B cell (primary cell): ENCODE measurements at regions not wholly inside any gene's neighbourhood (a gene's known extent, or its start where the extent isn't known, plus 50 kb on each side); places are given as distances from the start of the nearest gene placed in this dataset.

Experiments
- ATAC-seq: fragments of 200-7000 bp; cut with Tn5 transposase; one replicate; pipeline ENCODE4 v1.10.0; 2021; ENCODE audit warnings: low read depth, mild to moderate bottlenecking, moderate number of reproducible peaks, moderate library complexity
- CTCF ChIA-PET: fragments of 350-600 bp; sonication (Branson Sonifier 250); formaldehyde crosslinking; loops from one replicate; lab custom pipeline; 2021; ENCODE audit warnings: antibody characterized with exemption, inconsistent platforms; lab: Charles Lee
- POLR2A ChIA-PET: fragments of 350-600 bp; sonication (Branson Sonifier 250); formaldehyde crosslinking; loops from one replicate; lab custom pipeline; 2021; ENCODE audit warnings: antibody characterized with exemption; lab: Charles Lee
- DNase-seq: peaks from one replicate; pipeline ENCODE4 v3.0.0; 2013
- H2AFZ ChIP-seq: 2 replicates; pipeline ENCODE4 v1.6.1; 2012; ENCODE audit warnings: mild to moderate bottlenecking, low read depth, low read length; ENCODE audit not compliant: insufficient read depth, poor library complexity, severe bottlenecking
- H3K27ac ChIP-seq, 2 donors: 1 replicate in 1 of 2; 2 replicates in 1 of 2; pipeline ENCODE4 v1.5.1; 2012 to 2013; ENCODE audit warnings: low read length in 2 of 2, mild to moderate bottlenecking in 2 of 2, moderate library complexity in 1 of 2
- H3K27me3 ChIP-seq, 4 experiments: fragments of 200-600 bp in 1 of 4; sonication (generic) in 1 of 4; replicated peaks in 1 of 4; 1 replicate in 2 of 4; 2 replicates in 2 of 4; pipeline versions ENCODE4 v1.6.1 to v1.7.0; 2013 to 2016; ENCODE audit warnings: low read length in 3 of 4, mild to moderate bottlenecking in 2 of 4, mixed read lengths in 1 of 4, moderate library complexity in 1 of 4; ENCODE audit not compliant: insufficient read depth in 4 of 4, control insufficient read depth in 3 of 4; ENCODE audit errors: control extremely low read depth in 1 of 4
- H3K36me3 ChIP-seq, 2 experiments: replicated peaks in 1 of 2; 1 replicate in 1 of 2; 2 replicates in 1 of 2; pipeline versions ENCODE4 v1.6.1 to v1.7.1; 2013; ENCODE audit warnings: low read length in 1 of 2; ENCODE audit not compliant: insufficient read depth in 2 of 2, control insufficient read depth in 1 of 2; ENCODE audit errors: control extremely low read depth in 1 of 2, extremely low read depth in 1 of 2
- H3K4me1 ChIP-seq, 2 donors: fragments of 200-600 bp in 1 of 2; sonication (generic) in 1 of 2; 1 replicate in 1 of 2; 2 replicates in 1 of 2; pipeline versions ENCODE4 v1.5.1 to v1.6.1; 2013 to 2017; ENCODE audit warnings: low read length in 2 of 2; ENCODE audit not compliant: control insufficient read depth in 2 of 2, insufficient read depth in 2 of 2
- H3K4me2 ChIP-seq: replicated peaks from 2 replicates; pipeline ENCODE3; 2012; ENCODE audit warnings: mild to moderate bottlenecking, low read depth, low read length; ENCODE audit not compliant: poor library complexity, severe bottlenecking
- H3K4me3 ChIP-seq, 5 experiments: fragments of 200-600 bp in 1 of 5; sonication (generic) in 1 of 5; 1 replicate in 3 of 5; 2 replicates in 2 of 5; pipeline versions ENCODE4 v1.5.1 to v1.7.0; 2011 to 2016; ENCODE audit warnings: low read length in 4 of 5, mild to moderate bottlenecking in 4 of 5, low read depth in 2 of 5, control low read depth in 1 of 5, moderate library complexity in 1 of 5; ENCODE audit not compliant: insufficient read depth in 1 of 5; ENCODE audit errors: control extremely low read depth in 1 of 5, extremely low read depth in 1 of 5
- H3K79me2 ChIP-seq: fragments of 200-600 bp; sonication (generic); one replicate; pipeline ENCODE4 v1.6.0; 2016; ENCODE audit warnings: low read length; ENCODE audit not compliant: control insufficient read depth, insufficient read depth
- H3K9ac ChIP-seq: fragments of 200-600 bp; sonication (generic); 2 replicates; pipeline ENCODE4 v1.6.1; 2017; ENCODE audit warnings: mild to moderate bottlenecking, low read length, moderate library complexity
- H3K9me3 ChIP-seq, 3 donors: one replicate each; pipeline versions ENCODE4 v1.6.1 to v1.7.1; 2013; ENCODE audit warnings: low read length in 2 of 3; ENCODE audit not compliant: control insufficient read depth in 2 of 3, insufficient read depth in 1 of 3; ENCODE audit errors: control extremely low read depth in 1 of 3
- H4K20me1 ChIP-seq: 2 replicates; pipeline ENCODE4 v1.6.0; 2012; ENCODE audit warnings: mild to moderate bottlenecking, low read length; ENCODE audit not compliant: insufficient read depth, control insufficient read depth, poor library complexity, severe bottlenecking
- H3K27ac Mint-ChIP-seq: one replicate; pipeline ENCODE4 v1.8.0; 2021; ENCODE audit warnings: mixed read lengths
- H3K27me3 Mint-ChIP-seq: one replicate; pipeline ENCODE4 v1.8.0; 2021; ENCODE audit warnings: mixed read lengths
- H3K4me1 Mint-ChIP-seq: one replicate; pipeline ENCODE4 v1.8.0; 2021; ENCODE audit warnings: mixed read lengths
- H3K4me3 Mint-ChIP-seq: one replicate; pipeline ENCODE4 v1.8.0; 2021; ENCODE audit warnings: mixed read lengths
- H3K9me3 Mint-ChIP-seq: one replicate; pipeline ENCODE4 v1.8.0; 2022; ENCODE audit warnings: mixed read lengths; ENCODE audit not compliant: insufficient read depth
- EZH2 ChIP-seq: IDR thresholded peaks from 2 replicates; pipeline ENCODE4 v1.6.1; 2012; ENCODE audit warnings: borderline replicate concordance, low read depth, mild to moderate bottlenecking, moderate library complexity, low read length; ENCODE audit not compliant: insufficient read depth, poor library complexity, severe bottlenecking
- WGBS: methylation state at CpG from one replicate; pipeline ENCODE4 v1.1.5; 2013; ENCODE audit warnings: missing lambda C conversion rate; ENCODE audit not compliant: insufficient coverage; 5-methylcytosine and 5-hydroxymethylcytosine counted together
- intact Hi-C: fragments of 100-400 bp; cut with micrococcal nuclease; formaldehyde crosslinking; loops from one replicate; pipeline ENCODE4 v1.10.0; 2022
- TF ChIP-seq, protein P1 (sequence below): fragments of 200-600 bp; IDR thresholded peaks from one replicate; pipeline ENCODE4 v1.8.0; 2022; ENCODE audit warnings: antibody characterized with exemption, mild to moderate bottlenecking

DNA sequence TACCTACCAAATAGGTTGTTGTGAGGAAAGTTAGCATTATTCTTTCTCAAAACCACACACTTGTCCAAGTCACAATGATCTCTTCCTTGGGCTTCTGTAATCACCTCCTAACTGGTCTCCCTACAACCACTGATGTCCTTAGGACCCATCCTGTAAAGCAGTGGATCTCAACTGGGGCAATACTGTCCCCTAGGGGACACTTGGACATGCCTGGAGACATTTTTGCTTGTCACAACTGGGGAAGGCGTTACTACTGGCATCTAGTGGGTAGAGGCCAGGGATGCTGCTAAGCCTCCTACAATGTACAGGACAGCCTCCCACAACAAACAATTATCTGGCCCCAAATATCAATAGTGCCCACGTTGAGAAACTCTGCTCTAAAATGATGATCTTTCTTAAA is 118.7 kb upstream of the AP1S2 start:
- H3K9ac ChIP-seq = no peak overlapping the region

GRCh38 chrX:15971696-15972095 is 117.1 kb upstream of the AP1S2 start:
- Histone ChIP-seq H3K27ac (no peak overlapping the region), H3K4me3 (no peak overlapping the region), H3K4me2 (no peak overlapping the region), H3K9ac (no peak overlapping the region), H3K4me1 (peaks cover 3% of the 10 kb centered on the region in 2 donors), H4K20me1 (no peaks in the 10 kb centered on the region), H3K79me2 (no peaks in the 10 kb centered on the region), H2AFZ (no peak overlapping the region), H3K27me3 (no peaks in the 10 kb centered on the region), H3K9me3 (no peaks in the 10 kb centered on the region), H3K36me3 (no peaks in the 10 kb centered on the region)
- Mint-ChIP-seq H3K27ac (no peak overlapping the region), H3K4me3 (no peak overlapping the region), H3K4me1 (peaks cover 14% of the 10 kb centered on the region), H3K27me3 (no peaks in the 10 kb centered on the region), H3K9me3 (no peaks in the 10 kb centered on the region)
- TF ChIP-seq EZH2 = no peak
- TF ChIP-seq, protein P1, sequence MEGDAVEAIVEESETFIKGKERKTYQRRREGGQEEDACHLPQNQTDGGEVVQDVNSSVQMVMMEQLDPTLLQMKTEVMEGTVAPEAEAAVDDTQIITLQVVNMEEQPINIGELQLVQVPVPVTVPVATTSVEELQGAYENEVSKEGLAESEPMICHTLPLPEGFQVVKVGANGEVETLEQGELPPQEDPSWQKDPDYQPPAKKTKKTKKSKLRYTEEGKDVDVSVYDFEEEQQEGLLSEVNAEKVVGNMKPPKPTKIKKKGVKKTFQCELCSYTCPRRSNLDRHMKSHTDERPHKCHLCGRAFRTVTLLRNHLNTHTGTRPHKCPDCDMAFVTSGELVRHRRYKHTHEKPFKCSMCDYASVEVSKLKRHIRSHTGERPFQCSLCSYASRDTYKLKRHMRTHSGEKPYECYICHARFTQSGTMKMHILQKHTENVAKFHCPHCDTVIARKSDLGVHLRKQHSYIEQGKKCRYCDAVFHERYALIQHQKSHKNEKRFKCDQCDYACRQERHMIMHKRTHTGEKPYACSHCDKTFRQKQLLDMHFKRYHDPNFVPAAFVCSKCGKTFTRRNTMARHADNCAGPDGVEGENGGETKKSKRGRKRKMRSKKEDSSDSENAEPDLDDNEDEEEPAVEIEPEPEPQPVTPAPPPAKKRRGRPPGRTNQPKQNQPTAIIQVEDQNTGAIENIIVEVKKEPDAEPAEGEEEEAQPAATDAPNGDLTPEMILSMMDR = no peak
- POLR2A ChIA-PET = no interaction called here
- intact Hi-C loops = loop anchor here (10.0 kb wide), 1 partner anchor 67 kb away; no protein-coding TSS in a partner anchor
- CTCF ChIA-PET = interaction anchor here (1.0 to 1.7 kb wide), 3 partner anchors 115 to 155 kb away, joined by 4 to 7 read pairs (median 4); no protein-coding TSS in a partner anchor
- no peak for ATAC-seq
- DNase-seq = no peak
- WGBS = no CpG with 5 or more reads among the region's 4 CpGs

More for the DNA sequence above, 118.7 kb upstream of the AP1S2 start:
- Mint-ChIP-seq H3K27ac (no peak overlapping the region), H3K4me1 (peaks cover 22% of the 10 kb centered on the region), H3K4me3 (no peak overlapping the region), H3K9me3 (no peaks in the 10 kb centered on the region), H3K27me3 (no peaks in the 10 kb centered on the region)
- ATAC-seq = peak; percentile 75
- H3K27ac ChIP-seq = no peak overlapping the region
- H3K79me2 ChIP-seq = no peaks in the 10 kb centered on the region
- H2AFZ ChIP-seq = no peak overlapping the region
- peak; percentile 59 for DNase-seq
- no peak overlapping the region for H3K4me3 ChIP-seq
- H4K20me1 ChIP-seq = no peaks in the 10 kb centered on the region
- intact Hi-C loops = loop anchor here (1.0 to 10.0 kb wide), 3 partner anchors 68 to 286 kb away; partner anchors contain the start of gene AP1S2
- H3K36me3 ChIP-seq = no peaks in the 10 kb centered on the region
- peaks cover 3 to 15% of the 10 kb centered on the region in 2 donors for H3K4me1 ChIP-seq
- POLR2A ChIA-PET = no interaction called here
- H3K9me3 ChIP-seq = no peaks in the 10 kb centered on the region
- WGBS = 89% methylated on average over 1 of the region's 2 CpGs
- CTCF ChIA-PET = interaction anchor here (0.7 to 1.3 kb wide), 3 partner anchors 118 to 235 kb away, joined by 3 to 4 read pairs (median 4); partner anchors contain the start of genes AP1S2 and CA5B
- TF ChIP-seq, protein P1 = peak; percentile 42
- TF ChIP-seq EZH2 = no peak
- H3K4me2 ChIP-seq = no peak overlapping the region
- H3K27me3 ChIP-seq = no peaks in the 10 kb centered on the region
